ENCODE measurements at regions not wholly inside any gene's neighbourhood (a gene's known extent, or its start where the extent isn't known, plus 50 kb on each side); places are given as distances from the start of the nearest gene placed in this dataset.

GRCh38 chr3:31302343-31302742 lies 230.4 kb upstream of the STT3B start:
- TF ChIP-seq CTCF (IDR thresholded peaks at IDR 0.05; ENCODE audit: control extremely low read depth, extremely low read depth, low read depth, missing control alignments), result no peak
- ChIA-PET POLR2A (no interaction called here), CTCF (interaction anchor here (1.1 to 1.4 kb wide), 4 partner anchors 9 to 49 kb away, joined by 3 to 5 read pairs (median 4); no protein-coding TSS in a partner anchor)
- DNase-seq (ENCODE audit: extremely low spot score), result no peak

GRCh38 chr3:31305340-31305739 lies 227.4 kb upstream of the STT3B start:
- no peak for DNase-seq (ENCODE audit: extremely low spot score)
- ChIA-PET CTCF (interaction anchor here (0.7 to 1.7 kb wide), 3 partner anchors 9 to 20 kb away, joined by 3 to 4 read pairs (median 3); no protein-coding TSS in a partner anchor), POLR2A (no interaction called here)
- no peak for TF ChIP-seq CTCF (IDR thresholded peaks at IDR 0.05; ENCODE audit: control extremely low read depth, extremely low read depth, low read depth, missing control alignments)

- ChIA-PET POLR2A (no interaction called here), CTCF (interaction anchor here (1.0 to 1.8 kb wide), 5 partner anchors 10 to 26 kb away, joined by 3 to 4 read pairs (median 4); no protein-coding TSS in a partner anchor)
These were observed 225.5 kb upstream of the STT3B start for GRCh38 chr3:31307131-31307785.

GRCh38 chr3:31311559-31311958 lies 221.2 kb upstream of the STT3B start:
- POLR2A ChIA-PET, result no interaction called here
- TF ChIP-seq CTCF (IDR thresholded peaks at IDR 0.05; ENCODE audit: control extremely low read depth, extremely low read depth, low read depth, missing control alignments), result no peak

More at GRCh38 chr3:31307131-31307785, 225.5 kb upstream of the STT3B start:
- no peak for TF ChIP-seq CTCF (IDR thresholded peaks at IDR 0.05; ENCODE audit: control extremely low read depth, extremely low read depth, low read depth, missing control alignments)
- DNase-seq (ENCODE audit: extremely low spot score), result no peak

GRCh38 chr3:31312400-31312799 lies 220.3 kb upstream of the STT3B start:
- no peak for DNase-seq (ENCODE audit: extremely low spot score)
- POLR2A ChIA-PET, result no interaction called here

More at GRCh38 chr3:31311559-31311958, 221.2 kb upstream of the STT3B start:
- DNase-seq (ENCODE audit: extremely low spot score), result no peak
- CTCF ChIA-PET, result no interaction called here

GRCh38 chr3:31314258-31314657 lies 218.5 kb upstream of the STT3B start:
- no peak for TF ChIP-seq CTCF (IDR thresholded peaks at IDR 0.05; ENCODE audit: control extremely low read depth, extremely low read depth, low read depth, missing control alignments)
- POLR2A ChIA-PET, result no interaction called here

More at GRCh38 chr3:31312400-31312799, 220.3 kb upstream of the STT3B start:
- CTCF ChIA-PET, result interaction anchor here (1.1 kb wide), 1 partner anchor 10 kb away, joined by 3 read pairs; no protein-coding TSS in a partner anchor
- TF ChIP-seq CTCF (IDR thresholded peaks at IDR 0.05; ENCODE audit: control extremely low read depth, extremely low read depth, low read depth, missing control alignments), result no peak

More at GRCh38 chr3:31314258-31314657, 218.5 kb upstream of the STT3B start:
- CTCF ChIA-PET, result interaction anchor here (1.0 to 1.1 kb wide), 3 partner anchors 8 to 16 kb away, joined by 3 to 5 read pairs (median 3); no protein-coding TSS in a partner anchor
- no peak for DNase-seq (ENCODE audit: extremely low spot score)
